ENCODE measurements at regions not wholly inside any gene's neighbourhood (a gene's known extent, or its start where the extent isn't known, plus 50 kb on each side); places are given as distances from the start of the nearest gene placed in this dataset.

GRCh38 chr9:88034964-88035363, 60.6 kb upstream of the CDK20 start:
- no peak for DNase-seq (ENCODE audit: low read depth in 2 of 2)

- no peak for DNase-seq (ENCODE audit: low read depth in 2 of 2)
These were observed 59.0 kb upstream of the CDK20 start for GRCh38 chr9:88033359-88033702.

DNA sequence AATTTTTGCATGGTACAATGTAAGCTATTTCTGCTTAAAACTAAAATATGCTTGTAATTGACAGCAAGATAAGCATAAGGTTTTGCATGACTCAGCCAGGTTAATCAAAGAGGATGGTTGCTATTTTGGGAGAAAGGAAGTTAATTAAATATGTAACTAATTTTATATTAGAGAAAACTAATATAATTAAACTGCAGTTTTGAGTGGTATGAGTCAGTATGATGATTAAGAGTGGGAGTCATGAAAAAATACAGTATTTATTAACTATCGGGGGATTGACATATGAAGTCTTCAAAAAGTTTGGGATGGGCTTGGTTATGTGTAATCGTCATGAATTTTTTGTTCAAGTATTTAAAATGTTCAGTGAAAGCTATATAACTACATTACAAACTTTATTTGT, 54.0 kb upstream of the CDK20 start:
- DNase-seq (ENCODE audit: low read depth in 2 of 2), result no peak

- DNase-seq (ENCODE audit: low read depth in 2 of 2), result no peak
These were observed 51.8 kb upstream of the CDK20 start for GRCh38 chr9:88026118-88026479.

DNA sequence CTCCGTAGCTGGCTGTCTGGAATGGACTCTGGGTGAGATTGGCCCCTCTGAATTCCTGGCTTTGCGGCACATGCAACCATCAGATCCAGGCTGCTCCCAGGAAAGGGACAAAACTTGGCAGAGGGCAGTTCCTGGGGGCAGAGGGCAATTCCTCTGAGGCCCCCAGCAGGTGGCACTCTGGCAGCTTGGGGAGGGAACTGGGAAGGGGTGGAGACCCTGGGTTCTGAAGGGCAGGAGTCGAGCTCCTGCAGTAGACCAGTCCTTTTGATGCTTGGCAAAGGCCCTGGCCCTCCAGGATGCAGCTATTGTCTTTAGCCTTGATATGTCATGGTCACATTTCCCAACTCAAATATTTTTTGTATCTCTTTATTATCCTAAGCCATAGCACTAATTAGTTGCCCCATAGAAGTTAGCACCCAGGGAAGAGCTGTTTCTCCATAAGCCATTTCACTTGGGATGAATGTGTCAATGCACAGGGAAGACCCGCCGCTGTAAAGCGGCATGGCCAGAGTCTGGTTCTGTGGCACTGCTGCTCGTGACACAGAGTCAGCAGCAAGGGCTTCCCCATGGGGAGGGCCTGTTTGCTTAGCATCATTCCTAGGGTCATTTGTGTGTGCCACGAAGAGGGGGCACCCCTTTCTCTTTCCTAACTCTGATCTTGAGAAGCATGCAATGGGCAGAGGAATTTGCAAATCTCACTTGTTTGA, 51.2 kb upstream of the CDK20 start:
- DNase-seq (ENCODE audit: low read depth in 2 of 2), result no peak

GRCh38 chr9:88024896-88025295, 50.6 kb upstream of the CDK20 start:
- DNase-seq (ENCODE audit: low read depth in 2 of 2), result no peak
